ENCODE measurements at regions not wholly inside any gene's neighbourhood (a gene's known extent, or its start where the extent isn't known, plus 50 kb on each side); places are given as distances from the start of the nearest gene placed in this dataset.
A peak's percentile ranks its signal among the peaks of the same experiment; 100 is the strongest.

DNA sequence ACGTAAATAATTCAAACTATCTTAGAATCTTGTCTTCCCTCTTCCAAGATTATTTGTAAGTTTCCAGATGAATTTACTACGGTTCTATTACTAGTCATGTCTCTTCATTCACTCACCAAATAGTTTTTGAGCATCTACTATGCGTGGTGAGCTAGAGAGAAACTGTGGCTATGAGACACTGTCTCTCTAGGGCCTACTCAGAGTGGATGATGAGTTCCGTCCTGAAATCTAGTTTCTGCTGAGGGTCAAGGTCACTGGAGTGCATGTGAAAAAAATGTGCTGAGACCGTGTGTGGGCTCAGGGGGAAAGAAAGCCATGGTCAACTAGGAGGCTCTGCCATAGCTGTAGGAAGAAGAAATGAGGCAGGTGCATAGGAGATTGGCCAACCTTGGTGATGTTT is 320.2 kb upstream of the GATB start:
- H3K27ac Mint-ChIP-seq, result peak overlapping the region; percentile 8

DNA sequence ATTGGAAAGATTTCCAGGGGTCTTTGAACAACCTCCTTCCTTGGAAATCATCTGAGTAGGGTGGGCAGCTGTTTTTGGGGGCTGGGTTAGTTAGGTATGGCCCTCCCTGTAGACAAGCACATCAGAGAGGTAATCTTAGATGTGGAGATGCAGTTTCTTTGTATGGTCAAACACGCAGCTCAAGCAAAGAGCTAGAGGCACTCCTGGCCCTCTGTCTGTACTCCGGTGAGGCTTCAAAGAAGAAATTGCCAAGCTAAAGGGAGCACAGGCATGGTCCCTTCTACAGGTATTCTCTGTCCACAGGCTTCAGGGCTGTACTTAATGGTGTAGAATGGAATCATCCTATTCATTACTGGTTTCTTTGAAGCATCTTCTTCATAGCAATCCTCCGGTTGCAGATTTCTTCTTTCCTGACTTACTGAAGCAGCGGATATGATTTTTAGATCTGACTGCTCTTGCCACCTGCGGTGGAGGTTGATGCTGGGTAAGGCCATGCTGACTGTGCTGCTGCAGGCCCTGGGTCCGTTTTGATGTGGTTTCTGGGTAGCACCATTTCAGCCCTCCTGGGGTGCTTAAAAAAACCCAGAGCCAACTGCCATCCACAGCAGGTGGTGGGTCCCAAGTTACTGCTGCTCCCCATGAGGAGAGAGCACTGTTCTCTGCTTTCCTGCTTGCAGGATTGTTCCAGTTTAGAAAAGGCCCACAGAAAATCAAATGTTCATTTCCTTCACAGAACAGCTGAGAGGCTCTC is 318.9 kb upstream of the GATB start:
- Mint-ChIP-seq H3K36me3 (ENCODE audit: low read depth) (peaks cover 20% of the 10 kb centered on the region), H3K27ac (peak overlapping the region; percentile 85), H3K9me3 (peaks cover 21% of the 10 kb centered on the region), H3K4me3 (peak overlapping the region; percentile 41), H3K4me1 (ENCODE audit: low read depth) (peaks cover 41% of the 10 kb centered on the region), H3K27me3 (ENCODE audit: low read depth) (no peaks in the 10 kb centered on the region)

More for the DNA sequence above, 320.2 kb upstream of the GATB start:
- peaks cover 42% of the 10 kb centered on the region for H3K4me1 Mint-ChIP-seq (ENCODE audit: low read depth)
- H3K27me3 Mint-ChIP-seq (ENCODE audit: low read depth), result no peaks in the 10 kb centered on the region
- peaks cover 21% of the 10 kb centered on the region for H3K9me3 Mint-ChIP-seq
- H3K36me3 Mint-ChIP-seq (ENCODE audit: low read depth), result peaks cover 20% of the 10 kb centered on the region
- no peak overlapping the region for H3K4me3 Mint-ChIP-seq

DNA sequence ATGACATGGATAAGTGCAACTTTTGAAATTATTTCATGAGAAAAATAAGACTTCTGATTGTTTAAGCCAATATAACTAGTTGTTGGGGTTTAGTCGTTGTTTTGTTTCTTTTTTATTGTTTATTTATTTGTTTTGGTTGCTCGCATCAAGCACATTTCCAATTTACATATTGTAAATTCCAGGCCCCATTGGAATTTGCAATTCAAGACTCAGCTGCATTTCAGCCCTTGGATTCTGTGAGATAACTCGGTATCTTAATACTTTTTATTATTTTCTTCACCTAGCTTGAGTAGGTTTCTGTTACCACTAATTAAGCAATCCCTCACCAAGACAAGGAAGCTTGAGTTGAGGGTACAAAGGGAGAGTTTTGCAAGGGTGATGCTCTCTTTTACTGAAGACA is 318.3 kb upstream of the GATB start:
- Mint-ChIP-seq H3K4me3 (no peak overlapping the region), H3K36me3 (ENCODE audit: low read depth) (peaks cover 20% of the 10 kb centered on the region), H3K27ac (peak overlapping the region; percentile 85), H3K4me1 (ENCODE audit: low read depth) (peaks cover 42% of the 10 kb centered on the region), H3K9me3 (peaks cover 21% of the 10 kb centered on the region), H3K27me3 (ENCODE audit: low read depth) (no peaks in the 10 kb centered on the region)

DNA sequence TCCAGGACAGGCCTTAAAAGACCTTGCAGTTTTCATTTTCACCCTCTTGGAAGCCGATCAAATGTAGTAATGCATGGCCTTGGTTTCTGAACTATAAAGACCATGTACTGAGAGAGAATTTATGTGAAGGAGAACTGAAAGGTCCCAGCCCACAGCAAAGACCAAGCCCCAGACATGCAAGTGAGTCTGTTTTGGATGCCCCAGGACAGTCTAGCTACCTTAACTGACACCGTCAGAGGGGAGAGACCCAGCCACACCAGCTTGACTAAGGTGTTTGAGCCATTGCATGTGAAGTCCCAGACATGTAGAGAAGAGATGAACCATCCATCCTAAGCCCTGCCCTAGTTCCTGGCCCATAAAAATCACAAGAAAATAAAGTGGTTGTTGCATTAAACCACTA is 316.8 kb upstream of the GATB start:
- Mint-ChIP-seq H3K27ac (no peak overlapping the region), H3K27me3 (ENCODE audit: low read depth) (no peaks in the 10 kb centered on the region), H3K36me3 (ENCODE audit: low read depth) (peaks cover 18% of the 10 kb centered on the region), H3K4me3 (no peak overlapping the region), H3K9me3 (peaks cover 21% of the 10 kb centered on the region), H3K4me1 (ENCODE audit: low read depth) (peaks cover 37% of the 10 kb centered on the region)

DNA sequence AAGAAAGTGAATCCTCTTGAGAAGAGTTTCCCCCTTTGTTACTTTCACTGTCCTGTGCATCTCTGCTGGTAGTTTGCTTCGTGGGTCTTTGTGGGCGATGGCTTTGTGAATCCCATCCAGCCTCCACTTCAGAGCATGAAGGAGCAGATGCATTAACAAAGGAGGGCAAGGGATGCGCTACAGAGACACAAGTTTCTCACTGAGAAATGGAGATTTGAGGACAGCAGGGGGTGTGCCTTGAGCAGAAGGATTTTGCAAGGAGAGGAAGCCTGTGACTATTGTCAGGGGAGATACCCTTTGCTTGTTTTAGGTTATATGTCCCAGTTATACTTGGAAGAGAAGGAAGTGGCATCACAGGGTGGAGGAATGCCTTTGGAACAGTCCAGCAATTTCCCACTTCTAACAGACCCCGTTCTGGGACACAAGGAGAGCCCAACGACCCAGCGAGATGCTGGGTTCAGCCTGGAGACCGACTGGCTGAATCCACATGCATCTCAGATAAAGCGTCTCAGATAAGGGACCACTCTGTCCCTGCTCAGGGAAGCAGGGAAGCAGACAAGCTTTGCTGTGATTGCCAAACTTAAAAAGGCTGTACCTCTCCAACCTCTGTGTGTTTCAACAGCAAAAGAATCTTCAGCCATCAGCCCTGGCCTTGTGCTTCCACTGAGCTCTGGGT is 314.6 kb upstream of the GATB start:
- peaks cover 7% of the 10 kb centered on the region for H3K36me3 Mint-ChIP-seq (ENCODE audit: low read depth)
- H3K27me3 Mint-ChIP-seq (ENCODE audit: low read depth), result no peaks in the 10 kb centered on the region
- H3K9me3 Mint-ChIP-seq, result peaks cover 9% of the 10 kb centered on the region
- no peak overlapping the region for H3K4me3 Mint-ChIP-seq
- H3K4me1 Mint-ChIP-seq (ENCODE audit: low read depth), result peaks cover 25% of the 10 kb centered on the region
- H3K27ac Mint-ChIP-seq, result no peak overlapping the region

DNA sequence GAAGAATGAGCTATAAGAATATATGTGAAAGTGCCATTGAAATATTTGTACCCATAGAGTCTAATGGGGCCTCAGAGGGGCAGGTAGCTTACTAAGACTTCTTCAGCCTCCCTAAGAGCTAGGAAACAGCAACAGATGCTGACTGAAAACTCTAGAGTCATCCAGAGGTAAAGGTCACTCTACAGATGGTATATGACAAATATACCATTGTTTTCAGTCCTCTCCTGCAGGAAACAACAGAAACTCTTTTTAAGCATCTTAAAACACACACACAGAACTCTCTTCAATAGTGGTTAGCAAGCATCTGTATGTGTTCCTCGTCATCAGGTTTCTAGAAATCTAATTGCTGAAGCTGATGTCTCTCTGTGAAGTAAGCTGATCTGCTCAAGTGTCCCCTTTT is 313.8 kb upstream of the GATB start:
- Mint-ChIP-seq H3K9me3 (peaks cover 8% of the 10 kb centered on the region), H3K36me3 (ENCODE audit: low read depth) (peaks cover 5% of the 10 kb centered on the region), H3K4me3 (no peak overlapping the region), H3K4me1 (ENCODE audit: low read depth) (peaks cover 17% of the 10 kb centered on the region), H3K27me3 (ENCODE audit: low read depth) (no peaks in the 10 kb centered on the region), H3K27ac (no peak overlapping the region)

DNA sequence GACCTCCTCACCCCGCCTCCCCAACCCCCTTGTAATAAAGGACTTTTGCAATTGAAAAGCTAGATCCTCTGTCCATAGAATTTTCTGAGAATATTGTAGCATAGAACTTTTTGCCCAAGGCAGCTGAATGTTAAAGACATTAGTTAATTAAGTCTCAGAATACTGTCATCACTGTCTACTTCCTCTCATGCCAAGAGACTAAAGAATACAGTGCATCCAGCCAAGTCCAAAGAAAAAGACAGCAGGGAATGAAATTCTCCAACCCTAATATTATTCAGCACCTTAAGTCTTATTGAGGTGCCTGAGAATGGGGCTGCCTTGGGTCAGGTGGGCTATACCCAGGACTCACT is 313.3 kb upstream of the GATB start:
- no peak overlapping the region for H3K4me3 Mint-ChIP-seq
- peaks cover 8% of the 10 kb centered on the region for H3K9me3 Mint-ChIP-seq
- no peak overlapping the region for H3K27ac Mint-ChIP-seq
- H3K27me3 Mint-ChIP-seq (ENCODE audit: low read depth), result no peaks in the 10 kb centered on the region
- peaks cover 5% of the 10 kb centered on the region for H3K36me3 Mint-ChIP-seq (ENCODE audit: low read depth)
- peaks cover 17% of the 10 kb centered on the region for H3K4me1 Mint-ChIP-seq (ENCODE audit: low read depth)

DNA sequence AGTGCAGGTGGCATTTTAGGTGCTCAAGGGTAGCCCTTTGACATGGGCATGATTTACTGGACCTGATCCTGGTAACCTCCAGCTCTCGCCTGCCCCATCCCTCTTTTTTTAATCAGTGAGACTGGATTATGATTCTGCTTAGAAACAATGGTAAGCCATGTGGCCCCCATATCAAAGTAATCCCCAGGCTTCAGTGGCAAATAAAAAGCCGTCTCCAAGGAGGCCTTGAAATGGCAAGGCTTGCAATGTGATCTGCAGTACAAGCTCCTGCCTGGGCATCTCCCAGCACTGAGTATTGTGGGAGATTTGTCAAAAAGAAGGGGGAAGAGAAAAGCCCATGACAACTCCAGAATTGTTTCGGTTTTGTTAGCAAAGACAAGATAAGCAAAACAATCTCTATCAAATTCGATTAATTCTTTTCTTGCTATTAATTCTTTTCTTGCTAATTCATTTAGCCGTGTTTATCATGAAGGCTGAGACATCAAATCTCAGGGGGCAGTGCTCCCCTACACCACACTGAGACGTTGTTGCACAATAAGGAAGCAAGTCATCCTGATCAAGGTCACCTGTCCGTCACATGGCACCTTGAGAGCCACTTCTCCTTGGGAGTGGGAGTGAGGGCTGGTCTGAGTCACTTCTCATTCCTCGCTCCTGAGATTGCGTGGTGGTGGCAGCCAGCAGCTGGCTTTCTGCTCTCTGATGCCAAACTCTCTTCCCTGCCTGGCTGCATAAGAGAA is 312.7 kb upstream of the GATB start:
- Mint-ChIP-seq H3K36me3 (ENCODE audit: low read depth) (peaks cover 5% of the 10 kb centered on the region), H3K4me3 (no peak overlapping the region), H3K27ac (no peak overlapping the region), H3K9me3 (peaks cover 8% of the 10 kb centered on the region), H3K27me3 (ENCODE audit: low read depth) (no peaks in the 10 kb centered on the region), H3K4me1 (ENCODE audit: low read depth) (peaks cover 22% of the 10 kb centered on the region)

DNA sequence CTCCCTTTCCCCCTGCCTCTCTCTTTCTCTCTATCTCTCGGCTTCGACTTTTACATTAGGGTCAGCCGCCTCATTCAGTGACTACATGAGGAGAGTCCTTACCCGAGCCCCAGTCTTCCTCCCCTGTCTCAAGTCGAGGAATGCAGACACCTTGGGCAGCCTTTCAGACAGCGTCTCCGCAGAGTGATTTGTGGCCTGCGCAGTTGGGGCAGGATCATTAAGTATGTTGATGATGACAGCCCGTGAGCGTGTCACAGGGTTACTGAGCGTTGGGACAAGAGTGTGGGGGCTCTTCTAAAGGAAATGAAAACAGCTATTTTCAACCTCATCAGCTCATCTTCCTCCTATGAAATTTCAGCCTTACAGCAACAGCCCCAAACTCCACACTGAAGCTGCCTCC is 312.1 kb upstream of the GATB start:
- H3K27me3 Mint-ChIP-seq (ENCODE audit: low read depth), result no peaks in the 10 kb centered on the region
- peaks cover 8% of the 10 kb centered on the region for H3K9me3 Mint-ChIP-seq
- peaks cover 3% of the 10 kb centered on the region for H3K36me3 Mint-ChIP-seq (ENCODE audit: low read depth)
- no peak overlapping the region for H3K4me3 Mint-ChIP-seq
- H3K4me1 Mint-ChIP-seq (ENCODE audit: low read depth), result peaks cover 23% of the 10 kb centered on the region
- H3K27ac Mint-ChIP-seq, result no peak overlapping the region

DNA sequence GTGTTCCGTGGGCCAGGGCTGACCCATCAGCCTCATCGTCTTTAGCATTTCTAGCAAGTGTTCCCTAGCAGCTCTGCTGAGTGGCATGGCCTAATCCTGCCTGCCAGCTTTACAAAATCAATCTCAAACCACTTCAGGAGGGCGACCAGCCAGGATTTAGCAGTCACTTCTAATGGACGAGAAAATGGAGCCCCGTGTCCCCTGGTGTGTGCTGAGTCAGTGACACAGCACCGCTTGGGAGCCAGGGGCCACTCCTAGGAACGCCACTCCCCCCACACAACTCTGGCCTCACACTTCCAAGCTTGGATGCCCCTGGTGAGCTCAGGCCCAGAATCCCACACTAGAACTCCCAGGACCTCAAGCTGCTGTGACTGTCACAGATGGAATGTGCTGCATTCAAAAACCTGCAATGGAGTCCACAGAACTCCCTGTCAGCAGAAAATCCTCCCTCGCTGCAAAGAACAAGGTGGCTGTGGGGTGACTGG is 311.2 kb upstream of the GATB start:
- Mint-ChIP-seq H3K4me1 (ENCODE audit: low read depth) (peaks cover 22% of the 10 kb centered on the region), H3K27ac (no peak overlapping the region), H3K27me3 (ENCODE audit: low read depth) (no peaks in the 10 kb centered on the region), H3K4me3 (no peak overlapping the region), H3K9me3 (peaks cover 2% of the 10 kb centered on the region), H3K36me3 (ENCODE audit: low read depth) (peaks cover 2% of the 10 kb centered on the region)

DNA sequence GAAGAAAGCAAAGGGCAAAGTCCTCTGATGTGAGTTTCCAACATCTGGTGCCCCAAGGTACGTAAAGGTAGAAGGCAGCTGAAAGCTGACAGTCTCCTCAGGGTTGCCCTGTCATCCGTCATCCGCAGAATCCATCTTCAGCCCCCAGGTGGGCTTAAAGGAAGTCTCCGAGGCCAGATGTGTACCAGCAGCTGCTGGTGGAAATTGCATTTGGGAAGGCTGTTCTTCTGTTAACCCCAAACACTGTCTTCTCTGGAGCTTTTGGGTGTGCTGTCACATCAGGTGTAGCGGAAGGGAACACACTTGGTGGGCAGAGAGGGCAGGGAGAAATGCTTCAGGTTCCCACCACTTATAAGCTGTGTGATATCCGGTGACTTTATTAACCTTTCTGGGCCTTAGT is 310.0 kb upstream of the GATB start:
- Mint-ChIP-seq H3K27ac (no peak overlapping the region), H3K9me3 (peaks cover 5% of the 10 kb centered on the region), H3K36me3 (ENCODE audit: low read depth) (peaks cover 3% of the 10 kb centered on the region), H3K27me3 (ENCODE audit: low read depth) (no peaks in the 10 kb centered on the region), H3K4me1 (ENCODE audit: low read depth) (peaks cover 28% of the 10 kb centered on the region), H3K4me3 (no peak overlapping the region)

DNA sequence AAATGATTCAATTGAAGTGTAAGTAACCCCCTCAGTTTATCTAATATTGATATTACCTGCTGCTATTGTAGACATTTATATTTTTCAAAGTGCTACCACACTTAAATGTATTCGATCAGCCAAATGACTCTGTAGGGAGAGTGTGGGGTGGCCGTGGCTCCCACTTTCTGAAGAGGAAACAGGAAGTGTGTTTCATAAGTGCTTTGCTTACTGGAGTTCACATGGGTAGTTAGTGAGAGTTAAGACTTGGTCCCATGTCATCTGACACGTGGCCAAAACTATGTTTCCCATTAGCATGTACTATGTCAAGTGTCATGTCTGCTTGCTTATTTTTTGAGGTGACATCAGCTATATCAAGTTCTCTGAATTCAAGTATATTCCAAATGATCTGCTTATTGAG is 308.1 kb upstream of the GATB start:
- Mint-ChIP-seq H3K27me3 (ENCODE audit: low read depth) (no peaks in the 10 kb centered on the region), H3K4me3 (no peak overlapping the region), H3K4me1 (ENCODE audit: low read depth) (peaks cover 32% of the 10 kb centered on the region), H3K9me3 (peaks cover 5% of the 10 kb centered on the region), H3K27ac (no peak overlapping the region), H3K36me3 (ENCODE audit: low read depth) (peaks cover 3% of the 10 kb centered on the region)

DNA sequence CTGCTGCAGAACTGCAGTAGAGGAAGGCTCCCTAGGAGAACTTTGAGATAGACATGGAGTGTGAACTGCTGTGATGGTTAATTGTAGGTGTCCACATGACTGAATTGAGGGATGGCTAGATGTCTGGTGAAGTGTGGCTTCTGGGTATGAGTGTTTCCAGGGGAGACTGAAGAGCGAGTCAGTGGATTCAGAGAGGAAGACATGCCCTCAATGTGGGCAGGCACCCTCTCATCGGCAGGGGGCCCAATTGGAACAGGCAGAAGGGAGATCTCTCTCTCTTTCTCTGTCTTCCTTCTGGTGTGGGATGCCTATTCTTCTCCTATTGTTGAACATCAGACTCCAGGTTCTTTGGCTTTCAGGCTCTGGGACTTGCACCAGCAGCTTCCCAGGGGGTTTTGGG is 304.7 kb upstream of the GATB start:
- Mint-ChIP-seq H3K4me3 (no peak overlapping the region), H3K27me3 (ENCODE audit: low read depth) (no peaks in the 10 kb centered on the region), H3K27ac (no peak overlapping the region), H3K9me3 (peaks cover 5% of the 10 kb centered on the region), H3K4me1 (ENCODE audit: low read depth) (peaks cover 36% of the 10 kb centered on the region), H3K36me3 (ENCODE audit: low read depth) (peaks cover 2% of the 10 kb centered on the region)

DNA sequence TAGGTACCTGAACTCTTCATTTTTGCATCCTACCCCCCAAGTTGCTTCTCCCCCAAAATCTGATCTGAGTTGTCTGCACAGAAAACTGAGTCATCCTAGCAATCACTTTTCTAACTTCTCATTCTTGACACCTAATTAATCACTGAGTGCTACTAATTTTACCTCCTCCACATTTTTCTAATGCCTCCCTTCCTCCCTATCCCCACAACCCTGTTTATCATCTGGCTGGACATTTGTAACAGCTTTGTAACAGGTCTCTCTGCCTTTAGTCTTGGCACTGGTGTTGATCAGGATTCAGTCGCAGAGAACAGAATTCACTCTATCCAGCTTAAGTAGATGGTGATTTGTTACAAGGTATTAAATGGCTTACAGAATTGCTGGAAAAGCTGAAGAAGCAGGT is 303.9 kb upstream of the GATB start:
- H3K36me3 Mint-ChIP-seq (ENCODE audit: low read depth), result peaks cover 3% of the 10 kb centered on the region
- no peak overlapping the region for H3K27ac Mint-ChIP-seq
- peaks cover 36% of the 10 kb centered on the region for H3K4me1 Mint-ChIP-seq (ENCODE audit: low read depth)
- H3K9me3 Mint-ChIP-seq, result peaks cover 6% of the 10 kb centered on the region
- no peak overlapping the region for H3K4me3 Mint-ChIP-seq
- H3K27me3 Mint-ChIP-seq (ENCODE audit: low read depth), result peaks cover 1% of the 10 kb centered on the region

DNA sequence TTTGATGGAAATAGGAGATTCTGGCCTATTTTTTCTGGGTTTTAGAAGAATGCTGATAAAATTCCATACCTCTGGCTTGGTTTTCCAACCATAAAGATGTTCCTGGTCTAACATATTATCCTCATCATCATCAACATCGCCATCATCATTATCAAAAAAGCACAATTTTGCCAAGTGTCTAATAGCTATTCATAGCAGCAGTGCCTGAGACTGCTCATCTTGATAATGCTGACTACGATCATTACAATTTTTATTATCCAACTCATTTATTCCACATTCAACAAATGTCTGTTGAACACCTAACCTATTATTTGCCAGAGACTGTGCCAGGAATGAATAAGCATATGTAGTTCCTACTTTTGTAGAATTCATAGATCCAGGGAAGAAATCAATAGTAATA is 303.5 kb upstream of the GATB start:
- Mint-ChIP-seq H3K4me3 (no peak overlapping the region), H3K36me3 (ENCODE audit: low read depth) (peaks cover 4% of the 10 kb centered on the region), H3K27me3 (ENCODE audit: low read depth) (peaks cover 6% of the 10 kb centered on the region), H3K9me3 (peaks cover 10% of the 10 kb centered on the region), H3K4me1 (ENCODE audit: low read depth) (peaks cover 36% of the 10 kb centered on the region), H3K27ac (no peak overlapping the region)
